ENCODE measurements at regions not wholly inside any gene's neighbourhood (a gene's known extent, or its start where the extent isn't known, plus 50 kb on each side); places are given as distances from the start of the nearest gene placed in this dataset.

- no peak for FAIRE-seq
- no TSS peak for BruUV-seq (replicated peaks)
Measured at GRCh38 chr10:128211064-128211504, 84.9 kb upstream of the MKI67 start.

More at GRCh38 chr10:128211064-128211504, 84.9 kb upstream of the MKI67 start:
- intact Hi-C loops (cut with micrococcal nuclease) (no loop called here), dilution Hi-C loops (cut with MboI; ENCODE audit: extremely low pct_ligation_motif_present, low sequenced_read_pairs) (no loop called here)
- Histone ChIP-seq H3K4me1 (ENCODE audit: control insufficient read depth, extremely low read depth, insufficient read depth, low read length) (peaks cover 9% of the 10 kb centered on the region), H3K27ac (ENCODE audit: insufficient read depth, low read depth, low read length) (no peak overlapping the region), H3K4me2 (ENCODE audit: insufficient read depth, low read length) (peak overlapping the region; percentile 8), H4K20me1 (replicated peaks; ENCODE audit: control insufficient read depth, extremely low read depth, insufficient read depth, low read length) (no peaks in the 10 kb centered on the region), H3K36me3 (ENCODE audit: control insufficient read depth in 2 of 2, extremely low read depth in 1 of 2, insufficient read depth in 2 of 2, low read length in 2 of 2) (no peaks in the 10 kb centered on the region), H2AFZ (ENCODE audit: low read depth, low read length) (peak overlapping the region; percentile 87), H3K79me2 (ENCODE audit: control insufficient read depth, insufficient read depth, low read length) (no peaks in the 10 kb centered on the region), H3K9me1 (replicated peaks; ENCODE audit: control insufficient read depth, extremely low read depth, insufficient read depth, low read length) (no peaks in the 10 kb centered on the region), H3K9ac (replicated peaks; ENCODE audit: extremely low read depth, insufficient read depth, low read length) (no peak overlapping the region), H3K27me3 (ENCODE audit: control insufficient read depth in 2 of 2, insufficient read depth in 2 of 2, low read length in 2 of 2) (no peaks in the 10 kb centered on the region), H3K4me3 (replicated peaks in 1 of 3; ENCODE audit: insufficient read depth in 1 of 3, low read depth in 1 of 3, low read length in 3 of 3) (no peak overlapping the region), H3K9me3 (replicated peaks; ENCODE audit: control insufficient read depth, insufficient read depth, low read length) (no peaks in the 10 kb centered on the region)
- DNase-seq (ENCODE audit: low read depth, low spot score) = no peak
- ChIA-PET CTCF (interaction anchor here (1.2 to 2.3 kb wide), 6 partner anchors 9 to 1917 kb away, joined by 5 to 36 read pairs (median 10); no protein-coding TSS in a partner anchor), POLR2A (no interaction called here)
- no peak for TF ChIP-seq POLR2A (IDR thresholded peaks at IDR 0.05; ENCODE audit: low read depth, low read length)
- TF ChIP-seq CTCF (IDR thresholded peaks at IDR 0.05; ENCODE audit: extremely low read depth in 1 of 2, insufficient read depth in 1 of 2, low read depth in 1 of 2, low read length in 2 of 2) = no peak
- TF ChIP-seq MAX (IDR thresholded peaks at IDR 0.05; ENCODE audit: insufficient read depth, insufficient read length) = no peak
- no peak for TF ChIP-seq JUN (IDR thresholded peaks at IDR 0.05; ENCODE audit: borderline replicate concordance, insufficient read depth, insufficient read length, low read depth)
- no peak for TF ChIP-seq MYC (IDR thresholded peaks at IDR 0.05; ENCODE audit: low read depth, low read length)
- TF ChIP-seq GATA2 (IDR thresholded peaks at IDR 0.05; ENCODE audit: insufficient read depth, insufficient read length, low read depth, low read length) = no peak
- TF ChIP-seq POLR2AphosphoS5 (IDR thresholded peaks at IDR 0.05; ENCODE audit: insufficient read depth, low read depth, low read length) = no peak
- TF ChIP-seq EZH2 (IDR thresholded peaks at IDR 0.05; ENCODE audit: borderline replicate concordance, low read depth, low read length, severe bottlenecking) = no peak
- TF ChIP-seq FOS (IDR thresholded peaks at IDR 0.05; ENCODE audit: borderline replicate concordance, insufficient read depth, low read length) = no peak
